ENCODE measurements at regions not wholly inside any gene's neighbourhood (a gene's known extent, or its start where the extent isn't known, plus 50 kb on each side); places are given as distances from the start of the nearest gene placed in this dataset.
"Not testable (repeated sequence)": the region's sequence is repeated elsewhere in the genome, so short reads cannot be mapped to it uniquely, and the experiment has no call there.

DNA sequence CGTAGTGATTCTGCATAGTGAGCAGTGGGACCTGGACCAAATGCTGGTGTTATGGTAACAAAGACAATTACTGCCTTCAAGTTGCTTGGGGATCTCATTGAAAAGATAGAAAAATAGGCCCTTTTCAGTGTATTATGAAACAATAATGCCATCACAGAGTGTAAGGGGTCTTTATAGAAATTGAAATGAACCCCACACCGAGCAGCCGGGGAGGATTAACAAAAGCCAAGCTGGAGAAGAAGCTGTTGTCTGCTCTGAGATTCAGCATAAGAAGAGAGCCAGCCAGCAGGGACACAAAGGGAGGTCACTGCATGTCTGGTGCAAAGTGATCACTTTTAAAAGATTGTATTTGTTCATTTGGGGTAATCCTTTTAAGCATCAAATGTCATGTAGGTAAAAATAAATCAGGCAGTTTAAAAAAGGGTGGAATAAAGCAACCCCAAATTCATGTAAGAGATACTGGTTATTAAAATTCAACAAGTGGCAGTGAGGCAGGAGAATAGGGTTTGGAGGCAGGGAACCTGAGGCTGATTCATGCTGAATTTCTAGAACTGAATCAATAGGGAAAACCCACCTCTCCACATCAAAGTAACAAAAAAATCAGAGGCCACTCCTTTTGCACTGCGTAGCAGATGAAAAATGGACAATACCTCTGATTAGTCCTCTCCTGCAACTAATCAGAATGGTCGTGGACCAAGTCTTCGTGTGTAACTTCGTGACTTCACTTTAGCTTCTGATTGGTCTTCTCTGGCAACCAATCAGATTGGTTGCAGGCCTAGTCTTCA is 1548.3 kb upstream of the SLC10A2 start:
- no peak for DNase-seq (ENCODE audit: low read depth)

DNA sequence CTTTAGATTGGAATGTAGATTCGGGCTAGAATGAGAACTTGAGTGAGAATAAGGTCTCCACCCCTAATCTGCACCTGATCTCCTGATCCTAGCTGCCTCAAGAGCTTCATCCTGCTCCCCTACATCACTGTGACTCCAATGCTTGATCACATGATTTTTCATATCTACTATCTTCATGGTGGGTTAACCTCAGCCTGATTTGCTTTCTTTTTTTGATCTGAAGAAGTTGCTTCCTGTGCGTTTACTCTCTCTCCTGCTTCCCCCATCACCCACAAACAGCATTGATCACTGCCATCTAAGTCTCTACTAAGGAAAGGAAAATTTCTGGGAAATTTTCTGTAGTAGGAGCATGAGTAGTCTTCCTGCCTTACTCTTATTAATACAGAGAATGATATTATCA is 1542.1 kb upstream of the SLC10A2 start:
- DNase-seq (ENCODE audit: low read depth): no peak

DNA sequence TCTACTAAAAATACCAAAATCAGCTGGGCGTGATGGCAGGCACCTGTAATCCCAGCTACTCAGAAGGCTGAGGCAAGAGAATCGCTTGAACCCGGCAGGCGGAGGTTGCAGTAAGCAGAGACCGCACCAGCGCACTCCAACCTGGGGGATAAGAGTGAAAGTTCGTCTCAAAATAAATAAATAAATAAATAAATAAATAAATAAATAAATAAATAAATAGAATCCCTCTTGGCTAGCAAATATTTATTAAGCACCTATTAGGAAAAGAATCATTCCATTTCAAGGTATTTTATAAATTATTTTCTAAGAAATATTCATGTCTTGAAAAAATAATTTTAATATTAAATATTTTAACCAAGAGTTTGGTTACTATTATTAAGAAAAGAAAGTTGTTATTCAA is 1539.2 kb upstream of the SLC10A2 start:
- DNase-seq (ENCODE audit: low read depth): not testable (repeated sequence)

DNA sequence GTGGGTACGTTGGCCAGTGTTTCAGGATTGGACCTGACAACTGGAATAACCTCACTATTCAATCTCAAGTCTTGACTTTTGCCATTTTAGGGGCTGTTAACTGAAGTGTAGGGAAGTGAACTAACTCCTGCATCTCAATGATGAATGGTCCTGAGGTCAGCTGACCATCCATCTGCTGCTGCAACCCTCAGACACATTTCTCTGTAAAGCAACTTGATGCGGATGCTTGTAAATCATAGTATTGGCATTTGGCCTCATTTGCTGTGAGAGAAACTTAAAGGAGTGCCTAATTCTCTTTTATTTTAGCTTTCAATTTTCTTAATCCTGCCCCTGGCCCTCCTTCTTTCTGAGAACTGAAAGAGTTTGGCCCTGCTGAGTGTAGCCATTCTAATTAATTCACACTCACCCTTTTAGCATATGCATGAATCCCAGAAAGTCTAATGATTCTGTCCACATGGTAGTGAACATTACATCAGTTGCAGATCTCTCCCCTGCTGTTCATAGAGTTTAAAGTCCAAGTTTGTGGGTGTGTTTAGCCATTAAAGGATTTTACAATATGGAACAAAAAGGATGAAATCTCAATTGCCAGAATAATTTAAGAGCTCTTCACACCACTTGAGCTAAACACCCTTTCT is 1531.4 kb upstream of the SLC10A2 start:
- no peak for DNase-seq (ENCODE audit: low read depth)

DNA sequence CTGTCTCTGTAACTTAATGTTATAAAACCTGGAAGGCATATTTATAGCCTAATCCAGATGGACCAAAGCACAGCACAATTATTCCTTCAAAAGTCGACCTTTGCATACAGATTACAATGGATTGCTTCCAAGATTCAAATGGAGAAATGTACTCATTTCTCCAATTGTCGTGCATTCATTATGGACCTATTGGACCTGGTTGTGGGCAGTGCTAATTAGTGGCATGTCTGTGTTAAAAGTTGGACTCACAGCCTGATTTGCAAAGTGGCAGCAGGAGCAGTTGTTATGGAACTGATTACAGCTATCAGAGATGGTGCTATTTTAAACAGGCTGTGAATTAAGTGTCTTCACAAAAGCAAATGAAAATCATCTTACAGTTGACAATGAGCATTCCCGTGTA is 1529.3 kb upstream of the SLC10A2 start:
- DNase-seq (ENCODE audit: low read depth): no peak

DNA sequence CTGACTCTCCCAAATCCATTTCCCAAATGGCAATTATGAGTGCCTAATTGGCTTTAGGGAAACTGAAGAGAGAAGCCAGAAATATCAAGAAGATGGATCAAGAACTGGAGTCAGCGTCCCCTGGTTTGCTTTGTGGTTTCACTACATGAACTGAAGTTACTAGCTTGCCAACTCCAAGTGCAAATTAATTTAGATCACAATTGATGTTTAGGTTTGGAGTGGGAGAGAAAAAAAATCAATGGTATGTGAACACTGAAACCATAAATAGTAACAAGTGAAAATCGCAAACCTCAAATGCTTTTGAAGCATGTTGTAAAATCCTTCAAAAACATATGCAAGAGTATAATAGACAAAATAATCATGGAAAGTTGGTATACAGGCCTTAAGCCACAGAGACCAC is 1528.6 kb upstream of the SLC10A2 start:
- DNase-seq (ENCODE audit: low read depth): no peak

DNA sequence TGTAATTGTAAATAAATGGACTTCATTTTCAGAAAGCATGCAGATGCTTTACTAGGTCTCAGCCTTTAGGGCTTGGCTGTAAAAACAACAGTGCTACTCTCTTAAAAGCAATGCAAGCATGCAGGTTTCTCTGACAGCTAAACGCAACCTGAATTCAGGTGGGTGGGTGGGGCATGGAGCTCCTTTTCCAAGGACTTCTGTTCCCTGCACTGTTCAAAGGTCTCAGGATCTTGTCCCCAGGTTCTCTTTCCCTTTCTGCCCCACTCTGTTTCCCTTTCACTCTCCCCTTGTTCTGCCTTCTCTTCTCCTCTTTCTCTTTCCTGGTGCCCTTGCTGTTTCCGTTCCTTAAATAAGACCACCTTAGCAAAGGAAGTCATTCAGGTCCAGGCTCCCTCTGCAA is 1527.5 kb upstream of the SLC10A2 start:
- no peak for DNase-seq (ENCODE audit: low read depth)

DNA sequence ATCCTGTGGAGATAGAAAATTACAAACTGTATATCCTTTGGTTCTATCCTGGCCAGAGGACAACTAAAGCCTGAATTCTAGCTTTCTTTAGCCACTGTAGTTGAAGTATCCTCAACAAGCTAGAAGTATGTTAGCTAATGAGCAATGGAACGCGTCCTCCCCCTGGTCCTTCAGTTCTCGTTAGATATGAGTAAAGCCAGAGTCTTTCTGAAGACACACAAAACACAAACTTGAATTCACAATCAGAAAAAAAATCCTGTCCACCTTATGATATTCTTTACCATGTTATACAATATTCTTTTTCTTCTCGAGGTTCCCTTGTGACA is 1527.0 kb upstream of the SLC10A2 start:
- no peak for DNase-seq (ENCODE audit: low read depth)

DNA sequence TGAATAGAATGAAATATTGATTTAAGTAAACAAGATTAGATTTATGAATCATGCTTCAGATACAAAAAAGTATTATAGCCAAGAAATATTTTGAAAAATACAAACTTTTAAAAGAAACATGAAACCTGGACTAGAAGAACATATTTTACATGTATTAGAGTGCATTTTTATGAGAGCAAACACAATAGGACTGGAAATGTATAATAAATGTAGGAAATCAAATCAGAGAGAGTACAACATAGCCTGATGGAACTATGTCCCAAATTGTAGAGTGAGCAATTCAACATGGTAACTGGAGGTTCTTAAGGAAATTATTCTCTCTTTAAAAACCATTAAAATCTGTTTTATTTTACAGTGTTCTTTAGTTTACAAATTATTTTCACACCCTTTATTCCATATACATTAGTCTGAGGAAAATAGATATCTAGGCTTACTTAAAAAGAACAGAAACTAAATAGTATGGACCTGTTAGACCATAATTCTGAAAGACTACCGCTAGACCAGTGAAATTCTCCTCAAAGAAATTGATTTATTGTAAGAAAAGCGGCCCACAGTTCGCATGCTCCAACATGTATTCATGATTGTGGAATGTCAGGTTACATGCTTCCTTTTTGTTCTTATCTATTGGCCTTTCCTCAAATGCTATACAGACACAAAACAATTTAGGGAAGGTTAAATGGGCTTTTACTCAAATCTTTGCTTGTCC is 1526.5 kb upstream of the SLC10A2 start:
- DNase-seq (ENCODE audit: low read depth): no peak

DNA sequence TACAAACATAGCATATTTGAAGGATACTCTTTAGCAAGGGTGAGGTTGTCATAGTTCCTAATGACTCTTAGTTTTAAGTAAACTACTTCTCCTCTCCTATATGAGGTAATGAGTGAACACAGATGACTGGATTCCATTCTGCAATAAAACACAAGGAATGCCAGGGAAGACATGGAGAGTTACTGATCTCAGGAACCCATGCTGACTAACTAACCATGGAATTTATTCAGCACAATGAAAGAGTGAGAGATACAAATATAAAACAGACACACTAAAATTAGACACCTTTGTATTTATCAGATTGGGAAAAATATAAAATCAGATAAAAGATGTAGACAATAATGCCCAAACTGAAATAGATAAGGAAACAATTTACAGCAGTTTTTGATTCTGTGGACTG is 1525.9 kb upstream of the SLC10A2 start:
- DNase-seq (ENCODE audit: low read depth): no peak

DNA sequence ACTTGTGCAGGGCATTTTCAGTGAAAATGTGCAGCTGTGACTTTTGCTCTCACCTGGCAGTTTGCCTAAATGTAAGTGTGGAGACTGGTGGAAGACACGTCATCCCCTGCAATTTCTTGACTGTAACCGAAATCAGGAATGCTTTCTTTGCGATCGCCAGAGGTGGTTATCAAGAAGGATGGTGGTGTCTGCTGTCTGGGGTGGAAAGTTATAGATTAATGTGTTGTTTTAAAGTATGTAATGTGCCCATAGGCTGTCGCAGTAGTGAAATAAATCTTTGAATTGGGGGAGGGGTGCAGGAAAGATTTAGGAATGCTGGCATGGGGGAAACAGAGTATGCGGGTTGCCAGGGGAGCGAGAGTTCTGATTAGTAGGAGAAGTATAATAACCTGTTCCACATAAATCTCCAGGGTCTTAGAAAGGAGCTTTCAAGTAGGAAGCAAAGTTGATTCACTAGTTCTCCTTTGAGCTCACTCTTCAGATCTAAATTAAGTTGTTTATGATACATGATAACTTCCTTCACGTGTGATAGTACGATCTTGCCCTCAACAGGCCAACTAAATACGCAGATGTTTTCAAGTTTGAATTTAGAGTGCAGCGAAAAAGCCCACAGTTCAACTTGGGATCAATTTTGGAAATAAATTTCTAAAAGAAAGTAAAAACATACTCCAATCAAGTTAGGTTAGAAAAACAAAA is 1520.0 kb upstream of the SLC10A2 start:
- no peak for DNase-seq (ENCODE audit: low read depth)

DNA sequence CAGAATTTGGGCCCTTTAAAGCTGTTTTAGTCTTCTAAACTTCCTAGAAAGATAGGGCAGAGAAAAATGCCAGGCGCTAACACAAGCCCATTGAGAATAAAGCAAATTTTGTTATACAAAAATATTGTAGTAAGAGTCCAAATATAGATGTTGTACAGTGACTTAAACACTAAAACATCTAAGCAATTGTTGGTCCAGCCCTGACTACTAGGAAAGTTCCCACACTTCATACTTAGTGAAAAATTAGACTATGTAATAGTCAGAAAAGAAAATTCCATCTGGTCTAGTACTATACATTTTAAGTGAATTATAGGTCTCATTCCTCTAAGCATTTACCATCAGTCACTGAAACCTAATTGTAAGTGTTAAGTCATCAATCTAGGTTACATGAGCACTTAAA is 1518.3 kb upstream of the SLC10A2 start:
- no peak for DNase-seq (ENCODE audit: low read depth)

DNA sequence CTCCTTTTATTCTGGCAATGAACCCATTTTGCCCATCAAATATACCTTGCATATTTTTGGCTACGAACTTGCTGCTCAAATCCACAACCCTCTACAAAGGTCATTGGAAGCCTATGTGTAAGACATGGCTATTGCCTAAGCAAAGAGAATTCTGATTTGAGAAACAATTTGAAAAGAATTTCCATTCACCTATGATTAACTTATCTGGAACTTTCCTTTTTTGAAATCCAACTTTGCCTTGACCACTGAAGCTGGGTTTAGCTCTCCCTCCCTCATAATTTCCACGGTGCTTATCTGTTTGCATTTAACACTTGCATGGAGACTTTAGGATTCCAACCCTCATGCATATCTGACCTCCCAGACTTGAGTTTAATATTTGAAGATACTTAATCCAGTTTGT is 1514.7 kb upstream of the SLC10A2 start:
- DNase-seq (ENCODE audit: low read depth): no peak

DNA sequence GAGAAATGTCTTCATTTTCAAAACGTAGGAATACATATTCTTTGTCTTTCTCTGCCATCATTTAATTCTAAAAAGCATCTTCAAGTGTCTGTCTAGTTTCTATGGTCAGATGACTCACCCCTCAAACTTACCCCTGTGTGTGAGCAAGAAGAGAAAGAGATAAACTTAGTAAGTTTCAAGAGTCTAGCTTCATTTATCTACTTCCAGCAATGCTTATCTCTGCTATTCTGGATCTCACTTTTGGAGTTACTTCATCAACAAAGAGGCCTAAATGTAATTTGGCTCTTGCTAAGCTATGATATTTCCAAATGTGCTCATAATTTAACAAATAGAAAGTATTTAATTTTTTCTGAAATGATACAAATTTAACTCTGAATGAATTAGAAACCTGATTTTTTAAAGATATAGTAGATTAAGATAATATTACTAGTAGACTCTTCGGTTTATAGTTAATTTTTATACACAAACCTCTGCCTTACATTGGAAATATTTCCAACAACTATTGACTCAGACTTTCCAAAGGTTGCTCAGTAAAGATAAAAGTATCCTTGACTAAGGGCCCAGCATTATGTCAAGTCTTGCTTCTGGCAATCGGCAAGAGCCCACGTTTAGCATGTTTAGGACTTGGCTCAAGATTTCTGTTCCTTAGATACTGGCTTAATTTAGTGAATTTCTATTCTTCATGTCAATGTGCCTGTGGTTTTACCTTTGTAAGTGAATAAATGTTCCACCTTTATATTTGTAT is 1511.0 kb upstream of the SLC10A2 start:
- no peak for DNase-seq (ENCODE audit: low read depth)

DNA sequence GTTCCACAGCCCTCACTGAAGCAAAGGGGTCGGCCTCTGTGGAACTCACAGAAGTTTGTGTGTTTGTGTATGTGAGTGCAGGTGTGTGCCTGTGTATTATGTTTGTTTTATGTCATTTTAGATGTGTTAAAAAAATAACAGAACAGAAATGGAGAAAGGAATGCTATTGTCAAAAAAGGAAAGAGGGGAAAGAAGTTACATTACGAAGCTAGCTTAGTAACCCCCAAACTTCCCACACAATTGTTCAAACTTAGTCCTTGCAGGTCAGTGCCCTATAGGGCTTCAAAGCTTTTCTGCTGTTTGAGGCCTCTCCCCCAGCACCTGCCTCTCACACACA is 1505.6 kb upstream of the SLC10A2 start:
- no peak for DNase-seq (ENCODE audit: low read depth)

DNA sequence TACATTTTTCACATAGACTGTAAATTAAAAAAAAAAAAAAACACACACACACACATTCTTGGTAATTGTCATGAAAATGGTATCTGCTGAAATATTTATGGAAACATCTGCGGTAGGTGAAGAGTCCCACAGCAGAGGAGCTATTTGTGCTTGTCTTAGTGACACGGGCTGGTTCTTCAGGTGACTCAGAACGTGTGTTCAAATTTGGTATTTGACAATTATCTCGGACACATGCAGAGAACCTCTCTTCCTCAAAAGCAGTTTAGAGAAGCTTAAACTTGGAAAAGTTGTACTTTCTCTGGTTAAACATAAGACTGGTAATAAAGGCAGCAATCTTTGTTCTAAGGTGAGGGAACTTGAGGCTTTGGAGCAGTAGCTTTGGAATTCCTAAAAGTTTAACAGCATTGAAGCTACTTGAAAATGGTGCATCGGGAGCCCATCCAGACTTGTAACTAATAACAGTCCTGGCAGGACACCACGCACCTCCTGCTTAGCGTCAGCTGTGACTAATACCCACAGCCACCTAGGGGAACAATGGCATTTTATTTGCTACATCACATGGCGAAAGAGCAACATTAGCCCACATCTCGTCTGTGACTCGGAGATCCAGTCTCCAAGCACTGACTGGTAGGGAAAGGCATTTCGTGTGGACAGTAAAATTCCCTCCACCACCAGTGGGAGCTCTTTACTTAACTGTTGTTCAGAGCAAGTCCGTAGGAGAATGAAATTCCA is 1505.1 kb upstream of the SLC10A2 start:
- DNase-seq (ENCODE audit: low read depth): no peak

DNA sequence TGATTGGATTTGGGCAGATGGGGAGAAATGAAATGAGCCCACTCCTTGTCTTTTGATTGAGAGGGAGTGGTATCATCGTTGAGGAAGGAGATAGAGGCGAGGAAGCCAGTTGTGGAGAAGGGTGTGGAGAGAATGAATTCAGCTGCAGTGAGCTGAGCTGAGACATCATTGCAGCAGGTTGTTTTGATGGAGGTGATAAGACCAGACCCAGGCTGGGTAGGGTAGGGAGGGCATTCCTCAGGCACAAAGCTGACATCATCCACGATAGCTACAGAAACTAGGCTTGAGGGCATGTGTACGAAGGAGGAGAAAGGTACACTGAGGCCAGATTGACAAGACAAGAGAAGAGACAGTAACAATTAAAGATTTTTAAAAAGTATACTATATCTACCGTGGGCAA is 1500.9 kb upstream of the SLC10A2 start:
- DNase-seq (ENCODE audit: low read depth): no peak

DNA sequence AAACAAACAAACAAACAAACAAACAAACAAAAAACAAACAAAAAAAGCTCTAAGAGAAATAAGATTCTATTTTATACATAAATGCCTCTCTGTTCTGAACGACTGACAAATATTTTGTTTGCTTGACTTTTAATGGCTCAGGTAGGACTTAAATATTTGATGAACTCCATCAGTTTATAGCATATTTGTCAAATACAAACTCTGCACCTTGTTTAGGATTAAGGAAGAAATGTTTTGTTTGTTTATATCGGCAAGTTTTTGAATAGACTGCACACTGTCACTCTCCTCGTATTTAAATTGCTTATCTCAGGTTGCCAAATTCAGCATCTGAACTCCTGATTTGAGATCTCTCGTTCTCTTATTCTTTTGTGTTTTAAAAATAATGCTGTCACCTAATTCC is 1499.7 kb upstream of the SLC10A2 start:
- no peak for DNase-seq (ENCODE audit: low read depth)

DNA sequence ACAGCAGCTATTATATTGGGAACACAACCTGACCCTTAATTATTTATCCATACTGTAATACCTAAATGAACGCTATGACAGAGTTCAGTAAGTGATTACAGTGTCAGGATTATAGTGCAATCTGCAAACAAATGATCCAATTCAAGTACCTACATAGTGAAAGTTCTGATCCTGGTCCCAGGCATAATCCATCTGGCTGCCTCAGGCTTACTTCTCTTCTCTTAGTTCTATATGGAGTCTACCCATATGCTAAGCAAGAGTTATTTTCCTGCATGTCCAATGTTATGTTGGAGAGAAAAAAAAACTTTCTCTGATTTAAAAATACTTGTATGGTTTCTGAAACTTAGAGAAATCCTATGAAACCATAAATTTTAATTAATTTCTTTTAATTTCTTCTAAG is 1487.7 kb upstream of the SLC10A2 start:
- DNase-seq (ENCODE audit: low read depth): no peak

DNA sequence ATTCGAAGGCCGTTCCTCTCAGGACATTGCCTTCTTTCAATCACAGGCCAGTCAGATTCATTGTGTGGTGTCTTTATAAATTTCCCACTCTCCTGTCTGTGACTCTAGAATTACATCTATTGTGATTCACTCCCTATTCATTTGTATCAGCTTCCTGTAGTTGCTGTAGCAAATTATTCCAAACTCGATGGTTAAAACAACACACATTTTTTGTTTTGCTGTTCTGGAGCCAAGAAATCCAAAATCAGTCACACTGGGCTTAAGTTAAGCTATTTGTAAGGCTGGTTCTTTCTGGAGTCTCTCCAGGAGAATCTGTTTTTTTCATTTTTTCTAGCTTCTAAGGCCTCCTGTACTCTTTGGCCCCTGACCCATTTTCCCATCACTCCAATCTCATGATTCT is 1487.0 kb upstream of the SLC10A2 start:
- DNase-seq (ENCODE audit: low read depth): no peak

DNA sequence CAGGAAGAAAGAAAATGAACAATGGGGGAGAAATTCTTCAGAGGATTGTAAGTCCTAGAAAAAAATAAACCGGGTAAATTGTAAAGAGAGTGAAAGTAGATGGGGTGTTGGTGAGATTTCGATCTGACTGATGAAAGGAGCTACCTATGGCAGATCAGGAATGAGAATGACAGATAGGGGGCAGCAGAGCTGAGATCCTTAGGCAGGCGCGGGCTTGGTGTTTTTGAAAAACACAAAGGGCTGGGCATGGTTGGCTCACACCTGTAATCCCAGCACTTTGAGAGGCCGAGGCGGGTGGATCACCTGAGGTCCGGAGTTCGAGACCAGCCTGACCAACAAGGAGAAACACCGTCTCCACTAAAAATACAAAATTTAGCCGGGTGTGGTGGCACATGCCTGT is 1468.6 kb upstream of the SLC10A2 start:
- DNase-seq (ENCODE audit: low read depth): no peak

DNA sequence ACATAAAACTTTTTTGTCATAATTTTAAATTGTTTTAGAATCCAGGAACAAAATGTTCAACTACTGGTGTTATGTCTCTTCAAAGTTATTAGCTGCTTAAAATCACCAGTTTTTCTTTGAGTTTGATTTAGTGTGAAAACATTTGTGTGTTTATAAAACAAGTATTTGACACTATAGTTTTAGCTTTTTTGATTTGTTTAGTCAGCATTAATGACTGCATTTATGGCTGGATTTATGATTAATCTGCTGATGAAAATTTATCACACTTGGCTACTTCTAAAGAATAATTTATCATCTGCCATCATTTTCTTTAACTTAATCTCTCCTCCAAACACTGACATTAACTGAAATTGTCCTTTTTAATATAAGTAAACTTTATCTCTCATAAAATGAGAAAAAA is 1465.9 kb upstream of the SLC10A2 start:
- DNase-seq (ENCODE audit: low read depth): no peak
